ENCODE measurements at regions not wholly inside any gene's neighbourhood (a gene's known extent, or its start where the extent isn't known, plus 50 kb on each side); places are given as distances from the start of the nearest gene placed in this dataset.

DNA sequence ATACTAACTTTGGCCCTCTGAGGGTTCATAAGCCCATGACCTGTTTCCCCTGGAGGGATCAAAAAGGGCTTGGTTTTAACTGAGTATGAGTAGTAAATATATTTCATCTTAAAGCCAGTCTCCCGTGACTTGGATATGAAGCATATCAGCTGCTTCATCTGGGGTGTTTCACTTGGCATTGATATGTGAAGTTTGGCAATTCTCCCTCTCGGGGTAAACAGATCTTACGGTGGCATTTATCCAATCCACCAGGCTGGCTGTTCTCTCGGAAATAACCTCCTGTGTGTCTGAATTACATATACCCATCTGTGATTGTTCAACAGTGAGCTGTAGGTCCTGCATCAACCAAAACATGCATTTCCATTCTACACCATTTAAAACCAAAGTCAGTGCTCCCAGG is 130.7 kb downstream of the ADAM29 start:
- ATAC-seq (ENCODE audit: low read depth) = no peak
- TF ChIP-seq, protein P1, sequence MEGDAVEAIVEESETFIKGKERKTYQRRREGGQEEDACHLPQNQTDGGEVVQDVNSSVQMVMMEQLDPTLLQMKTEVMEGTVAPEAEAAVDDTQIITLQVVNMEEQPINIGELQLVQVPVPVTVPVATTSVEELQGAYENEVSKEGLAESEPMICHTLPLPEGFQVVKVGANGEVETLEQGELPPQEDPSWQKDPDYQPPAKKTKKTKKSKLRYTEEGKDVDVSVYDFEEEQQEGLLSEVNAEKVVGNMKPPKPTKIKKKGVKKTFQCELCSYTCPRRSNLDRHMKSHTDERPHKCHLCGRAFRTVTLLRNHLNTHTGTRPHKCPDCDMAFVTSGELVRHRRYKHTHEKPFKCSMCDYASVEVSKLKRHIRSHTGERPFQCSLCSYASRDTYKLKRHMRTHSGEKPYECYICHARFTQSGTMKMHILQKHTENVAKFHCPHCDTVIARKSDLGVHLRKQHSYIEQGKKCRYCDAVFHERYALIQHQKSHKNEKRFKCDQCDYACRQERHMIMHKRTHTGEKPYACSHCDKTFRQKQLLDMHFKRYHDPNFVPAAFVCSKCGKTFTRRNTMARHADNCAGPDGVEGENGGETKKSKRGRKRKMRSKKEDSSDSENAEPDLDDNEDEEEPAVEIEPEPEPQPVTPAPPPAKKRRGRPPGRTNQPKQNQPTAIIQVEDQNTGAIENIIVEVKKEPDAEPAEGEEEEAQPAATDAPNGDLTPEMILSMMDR (IDR thresholded peaks at IDR 0.05; ENCODE audit: poor library complexity, severe bottlenecking) = no peak
- H3K9me3 ChIP-seq (ENCODE audit: severe bottlenecking) = no peaks in the 10 kb centered on the region
- no peaks in the 10 kb centered on the region for H3K4me1 ChIP-seq (ENCODE audit: insufficient read depth, poor library complexity, severe bottlenecking)
- H3K27me3 ChIP-seq (ENCODE audit: insufficient read depth, poor library complexity, severe bottlenecking) = no peaks in the 10 kb centered on the region
- H3K4me3 ChIP-seq (ENCODE audit: severe bottlenecking) = no peak overlapping the region
- DNase-seq (ENCODE audit: low spot score) = no peak
- no peaks in the 10 kb centered on the region for H3K36me3 ChIP-seq (ENCODE audit: low read depth)
- H3K27ac ChIP-seq (ENCODE audit: poor library complexity, severe bottlenecking) = no peak overlapping the region

DNA sequence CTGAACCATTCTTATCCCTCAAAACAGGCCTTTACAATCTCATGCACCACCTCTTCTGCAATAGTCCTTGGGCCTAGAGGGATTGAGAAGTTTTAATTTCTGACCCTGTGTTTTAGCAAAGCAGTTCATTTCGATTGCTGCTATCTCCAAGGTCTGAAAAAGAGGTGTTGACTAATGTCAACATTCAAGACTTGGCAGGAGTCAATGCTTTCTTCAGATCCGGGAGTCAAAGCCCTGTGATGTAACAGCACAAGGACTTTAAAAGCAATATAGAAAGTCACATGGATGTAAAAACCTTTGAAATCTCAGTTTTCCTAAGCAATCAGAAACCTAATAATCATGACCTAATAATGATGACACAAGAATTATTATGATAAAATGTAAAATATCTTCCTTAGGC is 133.8 kb downstream of the ADAM29 start:
- Histone ChIP-seq H3K27ac (ENCODE audit: poor library complexity, severe bottlenecking) (no peak overlapping the region), H3K36me3 (ENCODE audit: low read depth) (no peaks in the 10 kb centered on the region), H3K4me3 (ENCODE audit: severe bottlenecking) (no peak overlapping the region), H3K9me3 (ENCODE audit: severe bottlenecking) (no peaks in the 10 kb centered on the region), H3K4me1 (ENCODE audit: insufficient read depth, poor library complexity, severe bottlenecking) (no peaks in the 10 kb centered on the region), H3K27me3 (ENCODE audit: insufficient read depth, poor library complexity, severe bottlenecking) (no peaks in the 10 kb centered on the region)
- DNase-seq (ENCODE audit: low spot score) = no peak
- no peak for ATAC-seq (ENCODE audit: low read depth)
- TF ChIP-seq, protein P1 (IDR thresholded peaks at IDR 0.05; ENCODE audit: poor library complexity, severe bottlenecking) = no peak

DNA sequence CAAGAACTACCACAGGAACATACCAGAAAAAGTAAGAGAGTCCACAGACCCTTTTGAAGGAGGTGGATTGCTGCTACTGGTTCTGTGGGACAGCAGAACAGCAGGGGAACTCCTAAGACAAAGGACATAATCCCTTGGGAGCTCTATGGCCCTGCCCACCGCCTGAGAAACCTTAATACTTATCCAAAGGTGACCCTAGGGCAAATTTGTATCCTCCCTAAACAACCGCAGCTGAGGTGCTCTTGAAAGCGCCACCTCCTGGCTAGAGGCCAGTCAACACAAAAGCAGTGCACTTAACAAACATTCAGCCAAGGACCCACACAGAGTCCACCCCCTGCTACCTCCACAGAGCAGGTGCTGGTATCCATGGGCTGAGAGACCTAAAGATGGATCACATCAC is 136.8 kb downstream of the ADAM29 start:
- no peaks in the 10 kb centered on the region for H3K27me3 ChIP-seq (ENCODE audit: insufficient read depth, poor library complexity, severe bottlenecking)
- no peaks in the 10 kb centered on the region for H3K9me3 ChIP-seq (ENCODE audit: severe bottlenecking)
- ATAC-seq (ENCODE audit: low read depth) = no peak
- H3K4me1 ChIP-seq (ENCODE audit: insufficient read depth, poor library complexity, severe bottlenecking) = no peaks in the 10 kb centered on the region
- no peak overlapping the region for H3K27ac ChIP-seq (ENCODE audit: poor library complexity, severe bottlenecking)
- no peak overlapping the region for H3K4me3 ChIP-seq (ENCODE audit: severe bottlenecking)
- DNase-seq (ENCODE audit: low spot score) = no peak
- no peaks in the 10 kb centered on the region for H3K36me3 ChIP-seq (ENCODE audit: low read depth)
- TF ChIP-seq, protein P1 (IDR thresholded peaks at IDR 0.05; ENCODE audit: poor library complexity, severe bottlenecking) = no peak

DNA sequence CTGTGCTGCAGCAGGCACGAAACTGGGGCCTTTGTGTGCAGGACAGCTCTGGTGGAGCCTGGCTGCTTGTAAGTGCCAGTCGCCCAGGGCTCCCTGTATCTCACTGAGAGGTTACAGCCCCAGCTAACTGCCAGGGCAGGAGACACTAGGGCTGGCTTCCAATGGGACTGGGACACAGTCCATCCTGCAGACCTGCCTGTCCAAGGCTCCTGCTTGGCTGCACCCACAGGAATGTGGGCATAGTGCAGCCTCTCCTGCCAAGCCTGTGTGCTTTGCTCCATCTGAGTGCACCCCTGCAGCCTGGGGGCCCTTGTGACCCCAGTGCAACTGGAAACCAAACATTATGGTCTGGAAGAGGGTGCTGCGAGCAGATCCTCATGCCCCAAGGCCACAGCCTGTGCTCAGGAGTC is 144.0 kb downstream of the ADAM29 start:
- no peak for ATAC-seq (ENCODE audit: low read depth)
- TF ChIP-seq, protein P1 (IDR thresholded peaks at IDR 0.05; ENCODE audit: poor library complexity, severe bottlenecking) = no peak
- no peak for DNase-seq (ENCODE audit: low spot score)

DNA sequence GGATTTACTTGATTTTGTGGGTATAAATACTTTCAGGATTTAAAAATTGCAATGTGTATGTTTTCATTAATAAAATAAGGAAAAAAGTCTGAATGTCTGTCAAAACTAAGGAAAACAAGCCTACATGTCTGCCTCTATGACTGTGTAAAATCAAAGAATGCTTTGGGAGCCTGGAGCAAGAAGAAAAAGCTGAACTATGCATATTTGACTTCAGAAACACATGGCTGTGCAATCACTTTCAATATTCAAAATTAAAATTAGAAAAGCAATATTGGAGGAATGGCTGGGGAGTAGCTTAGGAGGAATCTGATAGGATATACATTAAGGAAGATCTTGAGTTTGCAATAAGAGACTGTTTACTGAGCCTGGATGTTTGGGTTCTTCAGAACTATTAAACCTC is 147.1 kb downstream of the ADAM29 start:
- Histone ChIP-seq H3K27ac (ENCODE audit: poor library complexity, severe bottlenecking) (no peak overlapping the region), H3K4me3 (ENCODE audit: severe bottlenecking) (no peak overlapping the region), H3K36me3 (ENCODE audit: low read depth) (no peaks in the 10 kb centered on the region), H3K4me1 (ENCODE audit: insufficient read depth, poor library complexity, severe bottlenecking) (no peaks in the 10 kb centered on the region), H3K27me3 (ENCODE audit: insufficient read depth, poor library complexity, severe bottlenecking) (no peaks in the 10 kb centered on the region), H3K9me3 (ENCODE audit: severe bottlenecking) (no peaks in the 10 kb centered on the region)
- ATAC-seq (ENCODE audit: low read depth) = no peak
- TF ChIP-seq, protein P1 (IDR thresholded peaks at IDR 0.05; ENCODE audit: poor library complexity, severe bottlenecking) = no peak
- no peak for DNase-seq (ENCODE audit: low spot score)

More for the DNA sequence above, 144.0 kb downstream of the ADAM29 start:
- H3K4me1 ChIP-seq (ENCODE audit: insufficient read depth, poor library complexity, severe bottlenecking) = no peaks in the 10 kb centered on the region
- H3K27me3 ChIP-seq (ENCODE audit: insufficient read depth, poor library complexity, severe bottlenecking) = no peaks in the 10 kb centered on the region
- no peak overlapping the region for H3K27ac ChIP-seq (ENCODE audit: poor library complexity, severe bottlenecking)
- no peaks in the 10 kb centered on the region for H3K36me3 ChIP-seq (ENCODE audit: low read depth)
- no peak overlapping the region for H3K4me3 ChIP-seq (ENCODE audit: severe bottlenecking)
- no peaks in the 10 kb centered on the region for H3K9me3 ChIP-seq (ENCODE audit: severe bottlenecking)

All from RWPE2 (cell line).